HEK293T (cell line): ENCODE measurements at regions not wholly inside any gene's neighbourhood (a gene's known extent, or its start where the extent isn't known, plus 50 kb on each side); places are given as distances from the start of the nearest gene placed in this dataset.

Experiments used
- CTCF ChIA-PET: fragments of 350-600 bp; formaldehyde crosslinking; extraction: SDS; loops from one replicate; lab custom pipeline; 2021; ENCODE audit warnings: antibody characterized with exemption, inconsistent platforms; lab: Yijun Ruan, JAX
- POLR2A ChIA-PET: fragments of 350-600 bp; formaldehyde crosslinking; extraction: SDS; loops from one replicate; lab custom pipeline; 2020; ENCODE audit warnings: antibody characterized with exemption, inconsistent platforms; lab: Yijun Ruan, JAX
- DNase-seq: peaks from one replicate; pipeline ENCODE4 v3.0.0; 2012; ENCODE audit warnings: mixed read lengths; ENCODE audit errors: extremely low spot score
- ARNT ChIP-seq: fragments of 450-650 bp; IDR thresholded peaks from 2 replicates; pipeline ENCODE4 v1.6.1; 2017; ENCODE audit warnings: mild to moderate bottlenecking
- BHLHE40 ChIP-seq: fragments of 450-650 bp; IDR thresholded peaks from 2 replicates; pipeline ENCODE4 v1.6.1; 2016; ENCODE audit warnings: mild to moderate bottlenecking, moderate library complexity, borderline replicate concordance
- CTBP1 ChIP-seq: fragments of 450-650 bp; IDR thresholded peaks from 2 replicates; pipeline ENCODE4 v1.6.1; 2016; ENCODE audit warnings: borderline replicate concordance
- ELF4 ChIP-seq: fragments of 450-650 bp; IDR thresholded peaks from 2 replicates; pipeline ENCODE4 v1.6.1; 2017; ENCODE audit warnings: antibody characterized with exemption
- FOXA1 ChIP-seq: fragments of 450-650 bp; IDR thresholded peaks from 2 replicates; pipeline ENCODE4 v1.6.1; 2016; ENCODE audit warnings: mild to moderate bottlenecking
- FOXK2 ChIP-seq: fragments of 450-650 bp; IDR thresholded peaks from 2 replicates; pipeline ENCODE4 v1.6.1; 2016; ENCODE audit warnings: mild to moderate bottlenecking
- FOXM1 ChIP-seq: fragments of 450-650 bp; IDR thresholded peaks from 2 replicates; pipeline ENCODE4 v1.6.1; 2017; ENCODE audit warnings: mild to moderate bottlenecking, borderline replicate concordance
- HDGF ChIP-seq: fragments of 450-650 bp; IDR thresholded peaks from 2 replicates; pipeline ENCODE4 v1.6.1; 2017; ENCODE audit warnings: antibody characterized with exemption, borderline replicate concordance
- L3MBTL2 ChIP-seq: fragments of 450-650 bp; conservative IDR thresholded peaks from 2 replicates; pipeline ENCODE4 v1.6.1; 2016; ENCODE audit warnings: mild to moderate bottlenecking
- LEF1 ChIP-seq: fragments of 450-650 bp; IDR thresholded peaks from 2 replicates; pipeline ENCODE4 v1.6.1; 2017; ENCODE audit warnings: mild to moderate bottlenecking, borderline replicate concordance
- NFRKB ChIP-seq: fragments of 450-650 bp; IDR thresholded peaks from 2 replicates; pipeline ENCODE4 v1.6.1; 2016; ENCODE audit warnings: mild to moderate bottlenecking, moderate library complexity
- SP1 ChIP-seq: fragments of 450-650 bp; IDR thresholded peaks from 2 replicates; pipeline ENCODE4 v1.6.1; 2017
- SUZ12 ChIP-seq: fragments of 450-650 bp; IDR thresholded peaks from 2 replicates; pipeline ENCODE4 v1.6.1; 2016; ENCODE audit warnings: mild to moderate bottlenecking
- TARDBP ChIP-seq: fragments of 450-650 bp; IDR thresholded peaks from 2 replicates; pipeline ENCODE4 v1.6.1; 2016
- ZNF384 ChIP-seq: fragments of 450-650 bp; IDR thresholded peaks from 2 replicates; pipeline ENCODE4 v1.6.1; 2016
- TF ChIP-seq, protein P1 (sequence below): fragments of 450-650 bp; IDR thresholded peaks from 2 replicates; pipeline ENCODE4 v1.6.1; 2016

- CTCF ChIA-PET, result no interaction called here
- DNase-seq, result no peak
- TF ChIP-seq NFRKB (no peak), FOXK2 (no peak), L3MBTL2 (no peak), HDGF (no peak), ZNF384 (no peak), CTBP1 (no peak), LEF1 (no peak), SUZ12 (no peak), FOXA1 (no peak), SP1 (no peak), ARNT (no peak), TARDBP (no peak), BHLHE40 (no peak), ELF4 (no peak), FOXM1 (no peak)
- TF ChIP-seq, protein P1, sequence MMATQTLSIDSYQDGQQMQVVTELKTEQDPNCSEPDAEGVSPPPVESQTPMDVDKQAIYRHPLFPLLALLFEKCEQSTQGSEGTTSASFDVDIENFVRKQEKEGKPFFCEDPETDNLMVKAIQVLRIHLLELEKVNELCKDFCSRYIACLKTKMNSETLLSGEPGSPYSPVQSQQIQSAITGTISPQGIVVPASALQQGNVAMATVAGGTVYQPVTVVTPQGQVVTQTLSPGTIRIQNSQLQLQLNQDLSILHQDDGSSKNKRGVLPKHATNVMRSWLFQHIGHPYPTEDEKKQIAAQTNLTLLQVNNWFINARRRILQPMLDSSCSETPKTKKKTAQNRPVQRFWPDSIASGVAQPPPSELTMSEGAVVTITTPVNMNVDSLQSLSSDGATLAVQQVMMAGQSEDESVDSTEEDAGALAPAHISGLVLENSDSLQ, result no peak
- POLR2A ChIA-PET, result no interaction called here
Observed at GRCh38 chrX:142686653-142687283, 339.0 kb upstream of the SPANXN4 start.

GRCh38 chrX:142686206-142686605 lies 339.5 kb upstream of the SPANXN4 start:
- CTCF ChIA-PET, result interaction anchor here (0.7 kb wide), 1 partner anchor 33 kb away, joined by 9 read pairs; no protein-coding TSS in a partner anchor
- POLR2A ChIA-PET, result no interaction called here
- TF ChIP-seq LEF1 (no peak), HDGF (no peak), ARNT (no peak), ELF4 (no peak), NFRKB (no peak), SP1 (no peak), TARDBP (no peak), FOXM1 (no peak), BHLHE40 (no peak), CTBP1 (no peak), FOXA1 (no peak), ZNF384 (no peak), SUZ12 (no peak), L3MBTL2 (no peak), FOXK2 (no peak)
- TF ChIP-seq, protein P1, result no peak
- no peak for DNase-seq

DNA sequence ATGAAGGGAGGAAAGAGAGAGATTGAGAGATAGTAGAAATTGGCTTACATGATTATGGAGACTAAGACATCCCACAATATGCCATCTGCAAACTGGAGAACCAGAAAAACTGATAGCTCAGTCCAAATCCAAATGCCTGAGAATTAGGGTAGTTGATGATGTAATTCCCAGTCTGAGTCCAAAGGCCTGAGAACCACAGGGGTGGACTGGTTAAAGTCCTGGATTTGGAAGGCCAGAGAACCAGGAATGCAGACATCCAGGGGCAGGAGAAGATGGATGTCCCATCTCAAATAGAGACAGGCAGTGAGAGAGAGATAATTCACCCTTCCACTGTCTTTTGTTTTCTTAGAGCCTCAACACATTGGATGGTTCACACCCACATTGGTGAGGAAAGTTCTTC lies 345.7 kb upstream of the SPANXN4 start:
- POLR2A ChIA-PET, result no interaction called here
- DNase-seq, result no peak
- TF ChIP-seq FOXM1, result no peak
- TF ChIP-seq SUZ12, result no peak
- TF ChIP-seq FOXK2, result no peak
- no peak for TF ChIP-seq ELF4
- TF ChIP-seq L3MBTL2, result no peak
- TF ChIP-seq SP1, result no peak
- TF ChIP-seq FOXA1, result no peak
- no peak for TF ChIP-seq ZNF384
- no peak for TF ChIP-seq NFRKB
- no peak for TF ChIP-seq LEF1
- TF ChIP-seq, protein P1, result no peak
- TF ChIP-seq HDGF, result no peak
- TF ChIP-seq ARNT, result no peak
- TF ChIP-seq CTBP1, result no peak
- no peak for TF ChIP-seq BHLHE40
- TF ChIP-seq TARDBP, result no peak
- CTCF ChIA-PET, result no interaction called here

DNA sequence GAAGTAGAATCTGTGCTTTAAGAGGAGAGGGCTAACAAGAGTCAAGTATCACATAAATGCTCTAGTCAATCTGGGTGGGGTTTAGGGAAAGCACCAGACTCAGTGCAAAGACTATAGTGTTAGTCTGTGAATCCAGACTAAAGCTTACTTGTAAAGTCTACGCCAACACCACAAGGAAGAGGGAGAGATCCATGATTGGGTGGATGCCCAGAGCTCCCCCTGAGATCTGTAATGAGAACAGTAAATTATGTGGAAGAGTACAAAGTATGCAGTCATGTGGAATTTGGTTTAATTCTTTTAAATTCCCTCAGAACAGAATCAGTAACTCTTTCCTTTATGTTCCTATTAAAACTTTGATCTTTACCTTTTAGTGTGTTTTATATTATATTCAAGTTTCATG lies 354.7 kb upstream of the SPANXN4 start:
- no peak for TF ChIP-seq SUZ12
- no peak for TF ChIP-seq ELF4
- TF ChIP-seq SP1, result no peak
- TF ChIP-seq HDGF, result no peak
- TF ChIP-seq L3MBTL2, result no peak
- no peak for TF ChIP-seq TARDBP
- no peak for TF ChIP-seq NFRKB
- TF ChIP-seq, protein P1, result no peak
- TF ChIP-seq BHLHE40, result no peak
- no peak for TF ChIP-seq FOXA1
- no peak for TF ChIP-seq CTBP1
- TF ChIP-seq FOXM1, result no peak
- TF ChIP-seq LEF1, result no peak
- POLR2A ChIA-PET, result no interaction called here
- no peak for DNase-seq
- CTCF ChIA-PET, result no interaction called here

DNA sequence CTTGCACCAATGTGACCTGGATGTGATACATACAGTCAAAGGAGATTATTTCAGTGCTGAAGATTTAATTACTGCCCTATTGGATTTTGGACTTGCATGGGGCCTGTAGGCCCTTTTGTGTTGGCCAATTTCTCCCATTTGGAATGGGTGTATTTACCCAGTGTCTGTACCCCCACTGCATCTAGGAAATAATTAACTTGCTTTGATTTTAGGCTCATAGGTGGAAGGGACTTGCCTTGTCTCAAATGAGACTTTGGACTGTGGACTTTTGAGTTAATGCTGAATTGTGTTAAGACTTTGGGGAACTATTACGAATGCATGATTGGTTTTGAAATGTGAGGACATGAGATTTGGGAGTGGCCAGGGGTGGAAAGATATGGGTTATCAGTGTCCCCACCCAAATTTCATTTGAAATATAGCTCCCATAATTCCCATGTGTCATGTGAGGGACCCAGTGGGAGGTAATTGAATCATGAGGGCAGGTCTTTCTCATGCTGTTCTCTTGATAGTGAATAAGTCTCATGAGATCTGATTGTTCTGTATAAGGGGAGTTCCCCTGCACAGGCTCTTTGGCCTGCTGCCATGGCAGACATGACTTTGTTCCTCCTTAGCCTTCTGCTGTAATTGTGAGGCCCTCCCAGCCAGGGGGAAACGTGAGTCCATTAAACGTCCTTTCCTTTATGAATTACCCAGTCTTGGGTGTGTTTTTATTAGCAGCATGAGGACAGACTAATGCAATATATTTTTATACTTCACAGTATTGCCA lies 362.2 kb upstream of the SPANXN4 start:
- no peak for DNase-seq
- ChIA-PET POLR2A (no interaction called here), CTCF (no interaction called here)

More for the DNA sequence above, 362.2 kb upstream of the SPANXN4 start:
- no peak for TF ChIP-seq CTBP1
- no peak for TF ChIP-seq FOXA1
- TF ChIP-seq ZNF384, result no peak
- no peak for TF ChIP-seq LEF1
- TF ChIP-seq FOXK2, result no peak
- no peak for TF ChIP-seq L3MBTL2
- TF ChIP-seq ARNT, result no peak
- no peak for TF ChIP-seq ELF4
- no peak for TF ChIP-seq SUZ12
- no peak for TF ChIP-seq NFRKB
- TF ChIP-seq HDGF, result no peak
- TF ChIP-seq, protein P1, result no peak
